HL-60 (cell line): ENCODE measurements at regions not wholly inside any gene's neighbourhood (a gene's known extent, or its start where the extent isn't known, plus 50 kb on each side); places are given as distances from the start of the nearest gene placed in this dataset.

ENCODE experiments used
- CTCF ChIP-seq: IDR thresholded peaks from one replicate; pipeline ENCODE4 v1.5.1; 2011; ENCODE audit warnings: low read length, control low read depth, inconsistent platforms; ENCODE audit not compliant: insufficient read depth
- POLR2AphosphoS5 ChIP-seq: IDR thresholded peaks from 2 replicates; pipeline ENCODE4 v1.6.1; 2012; ENCODE audit warnings: low read depth
- REST ChIP-seq: IDR thresholded peaks from 2 replicates; pipeline ENCODE4 v1.6.1; 2012; ENCODE audit warnings: low read depth; ENCODE audit not compliant: insufficient replicate concordance

GRCh38 chrX:10974920-10975319 is 136.2 kb upstream of the HCCS start:
- TF ChIP-seq CTCF (no peak), POLR2AphosphoS5 (no peak), REST (no peak)
